Nephron (organoid): ENCODE measurements at regions not wholly inside any gene's neighbourhood (a gene's known extent, or its start where the extent isn't known, plus 50 kb on each side); places are given as distances from the start of the nearest gene placed in this dataset.

Experiments
- H3K27ac Mint-ChIP-seq, 3 experiments: 2 replicates each; pipeline ENCODE4 v1.8.0; 2020; ENCODE audit warnings: mixed read lengths in 3 of 3, mild to moderate bottlenecking in 2 of 3, moderate library complexity in 1 of 3
- H3K27me3 Mint-ChIP-seq: 2 replicates; pipeline ENCODE4 v1.8.0; 2021; ENCODE audit warnings: low read depth, mild to moderate bottlenecking, moderate library complexity, mixed read lengths
- H3K36me3 Mint-ChIP-seq: 2 replicates; pipeline ENCODE4 v1.8.0; 2020; ENCODE audit warnings: low read depth, mixed read lengths
- H3K4me1 Mint-ChIP-seq: 2 replicates; pipeline ENCODE4 v1.8.0; 2020; ENCODE audit warnings: mixed read lengths
- H3K4me3 Mint-ChIP-seq, 3 experiments: 2 replicates each; pipeline ENCODE4 v1.8.0; 2020; ENCODE audit warnings: mild to moderate bottlenecking in 3 of 3, mixed read lengths in 3 of 3, moderate library complexity in 2 of 3
- H3K9me3 Mint-ChIP-seq: 2 replicates; pipeline ENCODE4 v1.8.0; 2020; ENCODE audit warnings: mixed read lengths
- TF ChIP-seq, protein P1 (sequence below), 3 experiments: fragments of 200-600 bp; sonication (generic); IDR thresholded peaks; one replicate each; pipeline ENCODE4 v1.5.0; 2021; ENCODE audit warnings: antibody characterized with exemption in 3 of 3; ENCODE audit not compliant: unreplicated experiment in 3 of 3

DNA sequence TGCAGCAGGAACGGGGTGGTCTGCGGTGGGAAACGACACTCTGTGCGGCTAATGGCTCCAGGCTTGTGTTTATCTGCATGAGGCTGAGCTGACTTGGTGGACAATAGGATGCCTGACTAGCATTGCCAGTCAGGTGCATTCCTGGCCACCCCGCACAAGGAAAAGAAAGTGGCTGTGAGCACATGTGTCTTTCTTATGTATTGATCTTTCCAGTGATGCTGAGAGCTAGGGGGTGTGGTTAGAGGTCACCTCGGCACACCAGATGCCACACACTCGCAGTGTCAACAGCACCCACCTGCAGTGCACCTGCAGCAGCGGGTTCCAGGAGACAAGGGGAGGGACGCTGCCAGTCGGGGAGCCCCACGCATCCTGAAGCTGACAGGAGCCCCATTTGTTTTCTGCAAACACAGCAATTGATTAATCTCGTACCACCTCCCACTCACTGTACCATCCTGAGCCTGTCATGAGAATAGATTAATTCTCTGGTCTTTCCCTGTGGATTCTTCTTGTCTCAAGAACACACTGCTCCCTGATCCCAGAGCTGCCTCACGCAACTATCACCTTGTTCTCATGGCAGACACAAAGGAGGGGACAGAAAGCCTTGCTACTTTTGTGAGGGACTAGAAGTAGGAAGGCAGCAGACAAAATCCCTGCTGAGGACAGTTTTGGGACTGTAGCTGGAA is 251.7 kb upstream of the WWC1 start:
- Mint-ChIP-seq H3K27me3 (peaks cover 28% of the 10 kb centered on the region), H3K4me1 (peaks cover 15% of the 10 kb centered on the region), H3K36me3 (no peaks in the 10 kb centered on the region), H3K4me3 (no peak overlapping the region), H3K27ac (peak overlapping the region in 1 of 3 experiments; percentile 18), H3K9me3 (no peaks in the 10 kb centered on the region)
- TF ChIP-seq, protein P1, sequence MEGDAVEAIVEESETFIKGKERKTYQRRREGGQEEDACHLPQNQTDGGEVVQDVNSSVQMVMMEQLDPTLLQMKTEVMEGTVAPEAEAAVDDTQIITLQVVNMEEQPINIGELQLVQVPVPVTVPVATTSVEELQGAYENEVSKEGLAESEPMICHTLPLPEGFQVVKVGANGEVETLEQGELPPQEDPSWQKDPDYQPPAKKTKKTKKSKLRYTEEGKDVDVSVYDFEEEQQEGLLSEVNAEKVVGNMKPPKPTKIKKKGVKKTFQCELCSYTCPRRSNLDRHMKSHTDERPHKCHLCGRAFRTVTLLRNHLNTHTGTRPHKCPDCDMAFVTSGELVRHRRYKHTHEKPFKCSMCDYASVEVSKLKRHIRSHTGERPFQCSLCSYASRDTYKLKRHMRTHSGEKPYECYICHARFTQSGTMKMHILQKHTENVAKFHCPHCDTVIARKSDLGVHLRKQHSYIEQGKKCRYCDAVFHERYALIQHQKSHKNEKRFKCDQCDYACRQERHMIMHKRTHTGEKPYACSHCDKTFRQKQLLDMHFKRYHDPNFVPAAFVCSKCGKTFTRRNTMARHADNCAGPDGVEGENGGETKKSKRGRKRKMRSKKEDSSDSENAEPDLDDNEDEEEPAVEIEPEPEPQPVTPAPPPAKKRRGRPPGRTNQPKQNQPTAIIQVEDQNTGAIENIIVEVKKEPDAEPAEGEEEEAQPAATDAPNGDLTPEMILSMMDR (IDR thresholded peaks at IDR 0.05; ENCODE audit: unreplicated experiment in 3 of 3) = no peak

DNA sequence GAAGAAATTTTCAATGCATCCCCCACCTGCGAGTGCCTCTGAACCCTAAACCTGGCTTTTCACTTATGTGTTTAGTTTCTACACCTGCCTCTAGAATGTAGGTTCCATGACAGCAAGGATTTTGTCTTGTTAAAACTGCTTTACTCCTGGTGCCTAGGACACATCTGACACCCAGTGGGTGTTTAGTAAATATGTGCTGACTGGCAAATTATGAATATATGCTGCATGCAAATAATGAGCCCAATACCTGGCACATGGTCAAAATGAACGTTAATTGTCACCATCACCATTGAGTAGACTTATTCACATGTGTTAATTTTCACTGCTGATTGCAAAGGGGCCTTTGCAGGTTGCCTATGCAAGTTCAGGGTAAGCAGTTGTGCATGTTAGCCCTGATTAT is 249.9 kb upstream of the WWC1 start:
- H3K4me1 Mint-ChIP-seq = peaks cover 19% of the 10 kb centered on the region
- H3K36me3 Mint-ChIP-seq = no peaks in the 10 kb centered on the region
- H3K9me3 Mint-ChIP-seq = no peaks in the 10 kb centered on the region
- no peak overlapping the region for H3K4me3 Mint-ChIP-seq
- H3K27ac Mint-ChIP-seq = peak overlapping the region in 1 of 3 experiments; percentile 94
- peaks cover 32% of the 10 kb centered on the region for H3K27me3 Mint-ChIP-seq
- TF ChIP-seq, protein P1 (IDR thresholded peaks at IDR 0.05; ENCODE audit: unreplicated experiment in 3 of 3) = no peak

- peaks cover 23% of the 10 kb centered on the region for H3K4me1 Mint-ChIP-seq
- no peaks in the 10 kb centered on the region for H3K36me3 Mint-ChIP-seq
- no peak overlapping the region for H3K4me3 Mint-ChIP-seq
- H3K9me3 Mint-ChIP-seq = no peaks in the 10 kb centered on the region
- H3K27me3 Mint-ChIP-seq = peaks cover 32% of the 10 kb centered on the region
- H3K27ac Mint-ChIP-seq = peak overlapping the region; percentile 86 to 98 (median 94)
- TF ChIP-seq, protein P1 (IDR thresholded peaks at IDR 0.05; ENCODE audit: unreplicated experiment in 3 of 3) = no peak
Observed at GRCh38 chr5:168042284-168043068, 249.0 kb upstream of the WWC1 start.

- TF ChIP-seq, protein P1 (IDR thresholded peaks at IDR 0.05; ENCODE audit: unreplicated experiment in 3 of 3) = no peak
- no peaks in the 10 kb centered on the region for H3K36me3 Mint-ChIP-seq
- peaks cover 32% of the 10 kb centered on the region for H3K4me1 Mint-ChIP-seq
- H3K27ac Mint-ChIP-seq = peak overlapping the region in 1 of 3 experiments; percentile 63
- H3K27me3 Mint-ChIP-seq = peaks cover 23% of the 10 kb centered on the region
- no peak overlapping the region for H3K4me3 Mint-ChIP-seq
- no peaks in the 10 kb centered on the region for H3K9me3 Mint-ChIP-seq
Observed at GRCh38 chr5:168046163-168046562, 245.3 kb upstream of the WWC1 start.

DNA sequence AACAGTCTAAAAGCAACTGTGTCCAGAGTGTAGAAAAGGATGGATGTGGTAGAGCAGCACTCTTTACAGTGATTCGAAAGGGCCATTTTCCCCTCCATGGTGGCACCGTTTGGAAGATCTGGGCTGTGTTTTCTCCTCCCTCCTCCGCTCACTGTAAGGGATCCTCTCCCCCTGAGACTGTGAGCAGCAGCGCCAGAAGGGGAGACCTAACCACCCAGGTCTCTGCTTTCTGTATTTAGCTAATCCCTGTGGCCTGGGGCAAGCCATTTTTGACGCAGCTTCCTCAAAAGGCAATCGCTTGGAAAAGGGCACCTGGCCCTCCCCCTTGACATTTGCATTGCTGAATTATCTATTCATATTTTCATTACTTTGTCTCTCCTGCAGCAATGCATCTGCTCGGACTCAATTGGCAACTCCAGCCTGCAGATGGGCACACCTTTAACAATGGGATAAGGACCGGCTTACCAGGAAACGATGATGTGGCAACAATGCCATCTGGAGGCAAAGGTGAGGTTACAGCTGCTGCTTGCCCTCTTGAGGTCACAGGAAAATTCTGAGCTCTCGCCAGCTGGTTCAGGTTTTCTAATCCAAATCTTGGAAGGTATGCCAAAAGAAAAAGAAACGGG is 244.3 kb upstream of the WWC1 start:
- Mint-ChIP-seq H3K27me3 (peaks cover 15% of the 10 kb centered on the region), H3K9me3 (no peaks in the 10 kb centered on the region), H3K4me1 (peaks cover 30% of the 10 kb centered on the region), H3K27ac (peak overlapping the region in 2 of 3 experiments; percentile 8), H3K36me3 (no peaks in the 10 kb centered on the region), H3K4me3 (no peak overlapping the region)
- TF ChIP-seq, protein P1 (IDR thresholded peaks at IDR 0.05; ENCODE audit: unreplicated experiment in 3 of 3) = peak; percentile 40 to 60 (median 54)
